CD4-positive, alpha-beta T cell (primary cell): ENCODE measurements at regions not wholly inside any gene's neighbourhood (a gene's known extent, or its start where the extent isn't known, plus 50 kb on each side); places are given as distances from the start of the nearest gene placed in this dataset.
A peak's percentile ranks its signal among the peaks of the same experiment; 100 is the strongest.

Experiments
- ATAC-seq: fragments of 200-7000 bp; cut with Tn5 transposase; one replicate; pipeline ENCODE4 v1.10.0; 2022; ENCODE audit warnings: mild to moderate bottlenecking; ENCODE audit not compliant: poor library complexity
- CTCF ChIA-PET: fragments of 350-600 bp; sonication (Branson Sonifier 250); formaldehyde crosslinking; loops from one replicate; lab custom pipeline; 2021; ENCODE audit warnings: antibody characterized with exemption, inconsistent platforms; lab: Charles Lee
- POLR2A ChIA-PET: fragments of 350-600 bp; sonication (Branson Sonifier 250); formaldehyde crosslinking; loops from one replicate; lab custom pipeline; 2021; ENCODE audit warnings: antibody characterized with exemption, inconsistent platforms; lab: Charles Lee
- DNase-seq, 14 experiments: peaks; one replicate each; pipeline ENCODE4 v3.0.0-alpha.2; 2013 to 2020; ENCODE audit warnings: mixed read lengths in 2 of 14
- H3K27ac ChIP-seq, 2 donors: one replicate each; pipeline versions ENCODE4 v1.5.1 to v1.7.0; 2013; ENCODE audit warnings: low read length in 2 of 2, low read depth in 1 of 2, mild to moderate bottlenecking in 1 of 2
- H3K27me3 ChIP-seq, 2 experiments: 1 replicate in 1 of 2; 2 replicates in 1 of 2; pipeline versions ENCODE4 v1.6.1 to v1.7.0; 2013; ENCODE audit warnings: low read length in 2 of 2, control low read depth in 1 of 2, mild to moderate bottlenecking in 1 of 2, moderate library complexity in 1 of 2; ENCODE audit not compliant: insufficient read depth in 2 of 2, control insufficient read depth in 1 of 2
- H3K36me3 ChIP-seq: one replicate; pipeline ENCODE4 v1.6.1; 2013; ENCODE audit warnings: low read length, control low read depth; ENCODE audit not compliant: insufficient read depth
- H3K4me1 ChIP-seq: one replicate; pipeline ENCODE4 v1.6.1; 2013; ENCODE audit warnings: low read length, control low read depth; ENCODE audit not compliant: insufficient read depth
- H3K4me3 ChIP-seq: one replicate; pipeline ENCODE4 v1.5.1; 2013; ENCODE audit warnings: mild to moderate bottlenecking, low read length, moderate library complexity
- H3K9me3 ChIP-seq, 2 experiments: 1 replicate in 1 of 2; 2 replicates in 1 of 2; pipeline versions ENCODE4 v1.6.1 to v1.7.0; 2013; ENCODE audit warnings: low read length in 2 of 2, mild to moderate bottlenecking in 2 of 2, control low read depth in 1 of 2, moderate library complexity in 1 of 2; ENCODE audit not compliant: control insufficient read depth in 1 of 2, insufficient read depth in 1 of 2
- H3K27ac Mint-ChIP-seq: one replicate; pipeline ENCODE4 v1.8.0; 2020; ENCODE audit warnings: mixed read lengths
- H3K27me3 Mint-ChIP-seq: one replicate; pipeline ENCODE4 v1.8.0; 2021; ENCODE audit warnings: mixed read lengths
- H3K36me3 Mint-ChIP-seq: one replicate; pipeline ENCODE4 v1.8.0; 2021; ENCODE audit warnings: low read depth, mixed read lengths
- H3K4me1 Mint-ChIP-seq: one replicate; pipeline ENCODE4 v1.8.0; 2021; ENCODE audit warnings: low read depth, mixed read lengths
- H3K4me3 Mint-ChIP-seq: one replicate; pipeline ENCODE4 v1.8.0; 2020; ENCODE audit warnings: mild to moderate bottlenecking, mixed read lengths
- H3K9me3 Mint-ChIP-seq: one replicate; pipeline ENCODE4 v1.8.0; 2020; ENCODE audit warnings: mixed read lengths
- intact Hi-C, 2 experiments: fragments of 100-400 bp; cut with DNase I in 1 of 2; cut with micrococcal nuclease in 1 of 2; formaldehyde crosslinking; loops; one replicate each; pipeline versions ENCODE4 v1.15.1 to v1.9.0; 2023 to 2025; cut with DNase I, micrococcal nuclease
- TF ChIP-seq, protein P1 (sequence below): fragments of 200-600 bp; IDR thresholded peaks from one replicate; pipeline ENCODE4 v1.8.0; 2022; ENCODE audit warnings: antibody characterized with exemption, mild to moderate bottlenecking

DNA sequence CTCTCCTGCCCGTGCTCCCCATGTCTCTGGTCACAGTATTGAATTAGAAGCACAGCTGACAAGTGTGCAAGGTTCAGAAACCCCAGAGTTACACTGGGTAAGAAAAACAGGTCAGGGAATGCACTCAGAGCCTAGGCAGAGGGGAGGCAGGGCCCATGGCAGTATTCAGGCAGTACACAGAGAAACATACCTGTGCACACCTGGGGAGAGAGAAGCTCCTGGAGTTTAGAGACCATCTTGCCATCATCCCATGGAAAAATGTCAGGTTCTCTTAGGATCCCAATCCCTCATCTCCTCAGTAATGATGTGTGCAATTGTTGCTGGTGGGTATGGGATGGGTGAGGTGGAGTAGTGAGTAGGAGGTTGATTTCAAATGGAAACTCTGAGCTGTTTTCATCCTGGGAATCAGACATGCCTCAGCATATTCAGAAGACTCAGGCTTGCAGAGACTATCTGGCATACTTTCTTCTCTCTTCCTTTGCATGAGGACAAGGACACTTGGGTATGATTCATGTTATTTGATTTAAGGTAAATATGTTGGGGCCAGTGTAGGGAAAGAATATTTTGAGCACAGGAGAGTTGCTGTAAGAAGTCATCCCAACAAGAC lies 228.5 kb downstream of the ESM1 start:
- intact Hi-C loops, result loop anchor here in 1 of 2 experiments (10.0 kb wide), 1 partner anchor 68 kb away; no protein-coding TSS in a partner anchor
- Mint-ChIP-seq H3K9me3 (no peaks in the 10 kb centered on the region), H3K36me3 (no peaks in the 10 kb centered on the region), H3K27ac (no peak overlapping the region), H3K27me3 (no peaks in the 10 kb centered on the region), H3K4me3 (no peak overlapping the region), H3K4me1 (peaks cover 24% of the 10 kb centered on the region)
- no peaks in the 10 kb centered on the region for H3K27me3 ChIP-seq
- DNase-seq, result no peak
- POLR2A ChIA-PET, result interaction anchor here (0.9 kb wide), 1 partner anchor 8 kb away, joined by 3 read pairs; no protein-coding TSS in a partner anchor
- H3K9me3 ChIP-seq, result no peaks in the 10 kb centered on the region
- H3K36me3 ChIP-seq, result no peaks in the 10 kb centered on the region
- ATAC-seq, result no peak
- H3K4me1 ChIP-seq, result peaks cover 14% of the 10 kb centered on the region
- TF ChIP-seq, protein P1, sequence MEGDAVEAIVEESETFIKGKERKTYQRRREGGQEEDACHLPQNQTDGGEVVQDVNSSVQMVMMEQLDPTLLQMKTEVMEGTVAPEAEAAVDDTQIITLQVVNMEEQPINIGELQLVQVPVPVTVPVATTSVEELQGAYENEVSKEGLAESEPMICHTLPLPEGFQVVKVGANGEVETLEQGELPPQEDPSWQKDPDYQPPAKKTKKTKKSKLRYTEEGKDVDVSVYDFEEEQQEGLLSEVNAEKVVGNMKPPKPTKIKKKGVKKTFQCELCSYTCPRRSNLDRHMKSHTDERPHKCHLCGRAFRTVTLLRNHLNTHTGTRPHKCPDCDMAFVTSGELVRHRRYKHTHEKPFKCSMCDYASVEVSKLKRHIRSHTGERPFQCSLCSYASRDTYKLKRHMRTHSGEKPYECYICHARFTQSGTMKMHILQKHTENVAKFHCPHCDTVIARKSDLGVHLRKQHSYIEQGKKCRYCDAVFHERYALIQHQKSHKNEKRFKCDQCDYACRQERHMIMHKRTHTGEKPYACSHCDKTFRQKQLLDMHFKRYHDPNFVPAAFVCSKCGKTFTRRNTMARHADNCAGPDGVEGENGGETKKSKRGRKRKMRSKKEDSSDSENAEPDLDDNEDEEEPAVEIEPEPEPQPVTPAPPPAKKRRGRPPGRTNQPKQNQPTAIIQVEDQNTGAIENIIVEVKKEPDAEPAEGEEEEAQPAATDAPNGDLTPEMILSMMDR, result no peak
- H3K4me3 ChIP-seq, result no peak overlapping the region
- no peak overlapping the region for H3K27ac ChIP-seq
- CTCF ChIA-PET, result no interaction called here

DNA sequence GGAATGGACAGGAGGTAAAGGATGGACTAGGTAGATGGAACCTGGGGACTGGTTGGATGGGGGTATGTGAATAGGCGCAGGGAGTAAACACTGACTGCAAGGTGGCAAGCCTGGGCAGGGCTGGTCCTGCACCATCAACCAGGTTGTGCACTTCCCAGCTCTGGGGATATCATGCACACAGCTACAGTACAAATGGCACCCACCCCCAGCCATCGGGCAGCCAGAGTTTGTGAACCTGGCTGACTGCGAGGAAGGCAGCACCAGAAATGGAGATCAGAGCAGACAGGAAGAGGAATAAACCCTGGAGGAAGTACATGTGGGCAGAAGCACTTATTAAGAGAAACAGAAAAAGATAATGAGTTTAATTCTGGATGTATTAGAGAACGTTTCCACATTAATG lies 229.1 kb downstream of the ESM1 start:
- Mint-ChIP-seq H3K27ac (no peak overlapping the region), H3K36me3 (no peaks in the 10 kb centered on the region), H3K4me1 (peaks cover 24% of the 10 kb centered on the region), H3K27me3 (no peaks in the 10 kb centered on the region), H3K4me3 (no peak overlapping the region), H3K9me3 (no peaks in the 10 kb centered on the region)
- intact Hi-C loops, result loop anchor here in 1 of 2 experiments (10.0 kb wide), 1 partner anchor 68 kb away; no protein-coding TSS in a partner anchor
- TF ChIP-seq, protein P1, result no peak
- ATAC-seq (no peak), DNase-seq (peak in 3 of 14 experiments; percentile 17 to 33 (median 19))
- Histone ChIP-seq H3K9me3 (no peaks in the 10 kb centered on the region), H3K36me3 (no peaks in the 10 kb centered on the region), H3K4me3 (no peak overlapping the region), H3K4me1 (peaks cover 14% of the 10 kb centered on the region), H3K27me3 (no peaks in the 10 kb centered on the region), H3K27ac (no peak overlapping the region)
- ChIA-PET POLR2A (interaction anchor here (0.9 kb wide), 2 partner anchors 9 to 12 kb away, joined by 3 to 4 read pairs; no protein-coding TSS in a partner anchor), CTCF (no interaction called here)

DNA sequence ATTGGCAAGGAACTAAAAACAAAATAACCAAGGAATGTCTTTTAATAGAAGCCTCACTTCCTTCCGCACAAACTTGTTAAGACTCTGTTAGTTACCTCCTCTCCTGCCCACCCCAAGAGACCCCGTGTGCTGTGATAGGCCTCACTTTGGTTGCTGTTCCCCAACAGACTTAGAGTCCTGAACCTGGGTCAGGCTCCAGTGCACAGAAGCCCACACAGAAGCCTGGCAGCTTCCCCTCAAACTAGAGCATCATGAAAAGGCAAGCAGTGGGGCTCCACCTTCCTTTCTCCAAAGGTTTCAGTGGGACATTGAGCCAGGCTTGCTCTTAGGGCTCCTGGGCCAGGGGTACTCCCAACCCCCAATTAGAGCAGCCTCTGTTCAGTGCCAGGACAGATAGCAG lies 230.5 kb downstream of the ESM1 start:
- TF ChIP-seq, protein P1, result no peak
- Histone ChIP-seq H3K4me1 (peaks cover 14% of the 10 kb centered on the region), H3K9me3 (no peaks in the 10 kb centered on the region), H3K36me3 (no peaks in the 10 kb centered on the region), H3K4me3 (no peak overlapping the region), H3K27ac (no peak overlapping the region), H3K27me3 (no peaks in the 10 kb centered on the region)
- intact Hi-C loops, result loop anchor here in 1 of 2 experiments (10.0 kb wide), 1 partner anchor 70 kb away; no protein-coding TSS in a partner anchor
- H3K27me3 Mint-ChIP-seq, result no peaks in the 10 kb centered on the region
- H3K4me3 Mint-ChIP-seq, result no peak overlapping the region
- CTCF ChIA-PET, result no interaction called here
- H3K4me1 Mint-ChIP-seq, result peaks cover 24% of the 10 kb centered on the region
- no peak for ATAC-seq
- no peaks in the 10 kb centered on the region for H3K9me3 Mint-ChIP-seq
- POLR2A ChIA-PET, result no interaction called here
- no peak overlapping the region for H3K27ac Mint-ChIP-seq
- H3K36me3 Mint-ChIP-seq, result no peaks in the 10 kb centered on the region
- no peak for DNase-seq
